HCT116 (cell line): ENCODE measurements at regions not wholly inside any gene's neighbourhood (a gene's known extent, or its start where the extent isn't known, plus 50 kb on each side); places are given as distances from the start of the nearest gene placed in this dataset.

Source experiments
- ATAC-seq: fragments of 200-7000 bp; cut with Tn5 transposase; 2 replicates; pipeline ENCODE4 v1.9.1; 2020; ENCODE audit warnings: mild to moderate bottlenecking, moderate library complexity
- BruUV-seq: library from RNA; stranded (reverse); fragments of 400-500 nt; replicated peaks from 2 replicates; lab custom pipeline; 2021; lab: Mats Ljungman, UMichigan
- CTCF ChIA-PET: fragments of 300-600 bp; sonication (Branson Sonifier 250); formaldehyde crosslinking; loops from one replicate; lab custom pipeline; 2021; ENCODE audit warnings: antibody characterized with exemption; lab: Charles Lee
- POLR2A ChIA-PET: fragments of 300-600, 350-600 bp; sonication (Branson Sonifier 250); formaldehyde crosslinking; loops from one replicate; lab custom pipeline; 2021; ENCODE audit warnings: antibody characterized with exemption; lab: Charles Lee
- RAD21 ChIA-PET, 2 experiments: fragments of 300-600 bp; sonication (Branson Sonifier 250); formaldehyde crosslinking; loops; one replicate each; lab custom pipeline; 2023; ENCODE audit warnings: low total read pairs in 2 of 2; ENCODE audit not compliant: uncharacterized antibody in 2 of 2, unreplicated experiment in 2 of 2, low non-redundant PET in 1 of 2; lab: Charles Lee
- DNase-seq: peaks from one replicate; pipeline ENCODE4 v3.0.0-alpha.2; 2010; ENCODE audit warnings: low read depth, low spot score
- H2AFZ ChIP-seq: fragments of 200-600 bp; shearing (Covaris generic), sonication (generic); 2 replicates; pipeline ENCODE4 v1.6.1; 2017; ENCODE audit warnings: low read depth, mixed run types, mixed read lengths, antibody characterized with exemption, low read length; ENCODE audit not compliant: poor library complexity, severe bottlenecking
- H3K27ac ChIP-seq: 2 replicates; pipeline ENCODE4 v1.5.1; 2012; ENCODE audit warnings: low read depth, low read length
- H3K27me3 ChIP-seq: fragments of 200-600 bp; sonication (generic); 2 replicates; pipeline ENCODE4 v1.6.1; 2016; ENCODE audit warnings: mixed run types, low read length, mixed read lengths; ENCODE audit not compliant: insufficient read depth
- H3K36me3 ChIP-seq, 2 experiments: fragments of 200-500 bp in 1 of 2; fragments of 200-600 bp in 1 of 2; sonication (Bioruptor generic) in 1 of 2; sonication (generic) in 1 of 2; 2 replicates each; pipeline versions ENCODE4 v1.5.1 to v1.6.1; 2014 to 2016; ENCODE audit warnings: low read length in 2 of 2, inconsistent platforms in 1 of 2, mixed read lengths in 1 of 2, mixed run types in 1 of 2; ENCODE audit not compliant: insufficient read depth in 2 of 2, control insufficient read depth in 1 of 2
- H3K4me1 ChIP-seq, 2 experiments: fragments of 200-600 bp in 1 of 2; sonication (generic) in 1 of 2; 2 replicates each; pipeline versions ENCODE4 v1.5.1 to v1.6.1; 2012 to 2017; ENCODE audit warnings: low read length in 2 of 2, inconsistent platforms in 1 of 2, mild to moderate bottlenecking in 1 of 2, mixed read lengths in 1 of 2, mixed run types in 1 of 2, moderate library complexity in 1 of 2; ENCODE audit not compliant: insufficient read depth in 2 of 2, control insufficient read depth in 1 of 2
- H3K4me2 ChIP-seq: fragments of 200-600 bp; sonication (generic); 2 replicates; pipeline ENCODE4 v1.6.1; 2017; ENCODE audit warnings: mixed run types, low read length, mixed read lengths
- H3K4me3 ChIP-seq, 2 experiments: fragments of 200-600 bp in 1 of 2; sonication (generic) in 1 of 2; replicated peaks in 1 of 2; 2 replicates each; pipeline ENCODE4 v1.5.1; 2011 to 2016; ENCODE audit warnings: low read length in 2 of 2, control low read depth in 1 of 2, low read depth in 1 of 2, mild to moderate bottlenecking in 1 of 2, mixed read lengths in 1 of 2, mixed run types in 1 of 2
- H3K79me2 ChIP-seq: fragments of 200-600 bp; sonication (generic); 2 replicates; pipeline ENCODE4 v1.6.1; 2017; ENCODE audit warnings: mild to moderate bottlenecking, mixed run types, low read length, moderate library complexity, mixed read lengths; ENCODE audit not compliant: insufficient read depth
- H3K9ac ChIP-seq: fragments of 200-600 bp; sonication (generic); 2 replicates; pipeline ENCODE4 v1.6.1; 2016; ENCODE audit warnings: low read length, mixed read lengths
- H3K9me2 ChIP-seq: fragments of 200-600 bp; sonication (generic), shearing (Covaris generic); 2 replicates; pipeline ENCODE4 v1.6.1; 2017; ENCODE audit warnings: mixed run types, mild to moderate bottlenecking, moderate library complexity; ENCODE audit not compliant: insufficient read depth
- H3K9me3 ChIP-seq, 2 experiments: fragments of 200-500 bp in 1 of 2; fragments of 200-600 bp in 1 of 2; sonication (Bioruptor generic) in 1 of 2; sonication (generic) in 1 of 2; 2 replicates each; pipeline ENCODE4 v1.6.1; 2014 to 2017; ENCODE audit warnings: low read length in 2 of 2, mixed read lengths in 2 of 2, inconsistent platforms in 1 of 2, low read depth in 1 of 2, mild to moderate bottlenecking in 1 of 2, mixed run types in 1 of 2, moderate library complexity in 1 of 2; ENCODE audit not compliant: control insufficient read depth in 1 of 2, insufficient read depth in 1 of 2
- H4K20me1 ChIP-seq: fragments of 200-600 bp; sonication (generic), shearing (Covaris generic); 2 replicates; pipeline ENCODE4 v1.6.1; 2017; ENCODE audit warnings: mixed run types, mild to moderate bottlenecking, moderate library complexity; ENCODE audit not compliant: insufficient read depth
- ATF3 ChIP-seq: IDR thresholded peaks from 2 replicates; pipeline ENCODE4 v1.6.1; 2012
- CBX3 ChIP-seq: IDR thresholded peaks from 2 replicates; pipeline ENCODE4 v1.6.1; 2012; ENCODE audit warnings: low read depth
- CEBPB ChIP-seq: IDR thresholded peaks from 2 replicates; pipeline ENCODE4 v1.6.1; 2012; ENCODE audit warnings: low read depth
- CTCF ChIP-seq, 3 experiments: fragments of 200-600 bp in 1 of 3; sonication (generic) in 1 of 3; IDR thresholded peaks in 2 of 3; conservative IDR thresholded peaks in 1 of 3; 2 replicates each; pipeline ENCODE4 v1.5.1; 2012 to 2017; ENCODE audit warnings: low read depth in 2 of 3, low read length in 2 of 3, antibody characterized with exemption in 1 of 3, borderline replicate concordance in 1 of 3, control low read depth in 1 of 3, mild to moderate bottlenecking in 1 of 3, mixed read lengths in 1 of 3, mixed run types in 1 of 3, moderate library complexity in 1 of 3; ENCODE audit not compliant: insufficient read depth in 1 of 3
- EGR1 ChIP-seq: IDR thresholded peaks from 2 replicates; pipeline ENCODE4 v1.6.1; 2012; ENCODE audit warnings: low read depth
- EZH2 ChIP-seq: fragments of 200-600 bp; sonication (generic); IDR thresholded peaks from 2 replicates; pipeline ENCODE4 v1.6.1; 2017; ENCODE audit warnings: antibody characterized with exemption, mixed run types
- FOSL1 ChIP-seq: IDR thresholded peaks from 2 replicates; pipeline ENCODE4 v1.6.1; 2012; ENCODE audit warnings: low read depth
- JUND ChIP-seq: IDR thresholded peaks from 2 replicates; pipeline ENCODE4 v1.6.1; 2012
- MAX ChIP-seq: IDR thresholded peaks from 2 replicates; pipeline ENCODE4 v1.6.1; 2012
- POLR2A ChIP-seq: IDR thresholded peaks from 2 replicates; pipeline ENCODE4 v1.7.0; 2011; ENCODE audit warnings: borderline replicate concordance; ENCODE audit not compliant: insufficient read depth, insufficient read length; ENCODE audit errors: extremely low read depth
- POLR2AphosphoS5 ChIP-seq: IDR thresholded peaks from 2 replicates; pipeline ENCODE4 v1.6.1; 2011; ENCODE audit warnings: mild to moderate bottlenecking, low read depth, low read length, moderate library complexity
- RAD21 ChIP-seq: IDR thresholded peaks from 2 replicates; pipeline ENCODE4 v1.6.1; 2012; ENCODE audit warnings: low read depth, mild to moderate bottlenecking
- REST ChIP-seq: IDR thresholded peaks from 2 replicates; pipeline ENCODE4 v1.6.1; 2012; ENCODE audit warnings: low read depth
- SIN3A ChIP-seq: IDR thresholded peaks from 2 replicates; pipeline ENCODE4 v1.6.1; 2012; ENCODE audit warnings: low read depth
- SRF ChIP-seq: IDR thresholded peaks from 2 replicates; pipeline ENCODE4 v1.6.1; 2012; ENCODE audit warnings: low read depth
- TCF7L2 ChIP-seq: IDR thresholded peaks from 2 replicates; pipeline ENCODE4 v1.7.0; 2011; ENCODE audit warnings: borderline replicate concordance, inconsistent platforms; ENCODE audit not compliant: insufficient read depth, insufficient read length; ENCODE audit errors: extremely low read depth
- ZBTB33 ChIP-seq: IDR thresholded peaks from 2 replicates; pipeline ENCODE4 v1.6.1; 2011; ENCODE audit warnings: mild to moderate bottlenecking, low read length, moderate library complexity; ENCODE audit not compliant: insufficient replicate concordance; ENCODE audit errors: extremely low read depth
- ZFX ChIP-seq: fragments of 450-650 bp; IDR thresholded peaks from 2 replicates; pipeline ENCODE4 v1.6.1; 2017
- intact Hi-C: fragments of 100-400 bp; cut with micrococcal nuclease; formaldehyde crosslinking; loops from 2 replicates; pipeline ENCODE4 v1.10.0; 2022

- no peak overlapping the region for H3K4me3 ChIP-seq
- ATAC-seq (no peak), DNase-seq (no peak)
- H3K4me2 ChIP-seq = no peak overlapping the region
- no peaks in the 10 kb centered on the region for H3K27me3 ChIP-seq
- H3K79me2 ChIP-seq = no peaks in the 10 kb centered on the region
- no peaks in the 10 kb centered on the region for H3K9me2 ChIP-seq
- BruUV-seq = no TSS peak
- no peak overlapping the region for H3K9ac ChIP-seq
- ChIA-PET RAD21 (no interaction called here), POLR2A (no interaction called here), CTCF (no interaction called here)
- intact Hi-C loops = no loop called here
- H3K27ac ChIP-seq = no peak overlapping the region
- H3K9me3 ChIP-seq = no peaks in the 10 kb centered on the region
- no peaks in the 10 kb centered on the region for H4K20me1 ChIP-seq
- TF ChIP-seq SIN3A (no peak), MAX (no peak), JUND (no peak), POLR2A (no peak), POLR2AphosphoS5 (no peak), TCF7L2 (no peak), SRF (no peak), ATF3 (no peak), REST (no peak), CTCF (IDR thresholded peaks at IDR 0.05 in 2 of 3, conservative IDR thresholded peaks at IDR 0.05 in 1 of 3; ENCODE audit: borderline replicate concordance in 1 of 3, insufficient read depth in 1 of 3, low read depth in 2 of 3, low read length in 2 of 3) (no peak), EGR1 (no peak), ZBTB33 (no peak), ZFX (no peak), RAD21 (no peak), CBX3 (no peak), EZH2 (no peak), FOSL1 (no peak), CEBPB (no peak)
- no peak overlapping the region for H2AFZ ChIP-seq
- no peaks in the 10 kb centered on the region for H3K4me1 ChIP-seq
- no peaks in the 10 kb centered on the region for H3K36me3 ChIP-seq
These were observed 509.5 kb downstream of the SLITRK1 start for GRCh38 chr13:83372786-83373185.
